ENCODE measurements at regions not wholly inside any gene's neighbourhood (a gene's known extent, or its start where the extent isn't known, plus 50 kb on each side); places are given as distances from the start of the nearest gene placed in this dataset.
A peak's percentile ranks its signal among the peaks of the same experiment; 100 is the strongest.

GRCh38 chr2:236867441-236868260, 218.0 kb upstream of the COPS8 start:
- Histone ChIP-seq H3K27ac (ENCODE audit: insufficient read depth, low read length, poor library complexity, severe bottlenecking) (no peak overlapping the region), H3K4me1 (ENCODE audit: control insufficient read depth, insufficient read depth, low read length, poor library complexity, severe bottlenecking) (no peaks in the 10 kb centered on the region), H3K4me3 (ENCODE audit: low read depth, low read length) (no peak overlapping the region), H3K9me3 (ENCODE audit: control insufficient read depth in 2 of 2, low read length in 2 of 2) (no peaks in the 10 kb centered on the region), H3K27me3 (ENCODE audit: control insufficient read depth, insufficient read depth, low read length) (no peaks in the 10 kb centered on the region), H3K36me3 (ENCODE audit: control insufficient read depth, insufficient read depth, low read length) (no peaks in the 10 kb centered on the region)
- ATAC-seq (ENCODE audit: low read depth in 2 of 2) = no peak
- peaks cover 0 to 4% (median 2%) of the 10 kb centered on the region in 7 donors for H3K9me3 Mint-ChIP-seq
- DNase-seq = no peak
- H3K27me3 Mint-ChIP-seq = no peaks in the 10 kb centered on the region
- no peak overlapping the region for H3K27ac Mint-ChIP-seq
- H3K4me1 Mint-ChIP-seq = no peaks in the 10 kb centered on the region
- no peaks in the 10 kb centered on the region for H3K36me3 Mint-ChIP-seq
- no peak overlapping the region for H3K4me3 Mint-ChIP-seq

- H3K4me3 ChIP-seq (ENCODE audit: low read depth, low read length) = no peak overlapping the region
- Mint-ChIP-seq H3K4me3 (no peak overlapping the region), H3K27me3 (no peaks in the 10 kb centered on the region), H3K36me3 (no peaks in the 10 kb centered on the region), H3K27ac (no peak overlapping the region), H3K9me3 (peaks cover 0 to 4% (median 2%) of the 10 kb centered on the region in 7 donors), H3K4me1 (no peaks in the 10 kb centered on the region)
- no peak overlapping the region for H3K27ac ChIP-seq (ENCODE audit: insufficient read depth, low read length, poor library complexity, severe bottlenecking)
- no peak for ATAC-seq (ENCODE audit: low read depth in 2 of 2)
- H3K36me3 ChIP-seq (ENCODE audit: control insufficient read depth, insufficient read depth, low read length) = no peaks in the 10 kb centered on the region
- no peaks in the 10 kb centered on the region for H3K27me3 ChIP-seq (ENCODE audit: control insufficient read depth, insufficient read depth, low read length)
- no peak for DNase-seq
- no peaks in the 10 kb centered on the region for H3K4me1 ChIP-seq (ENCODE audit: control insufficient read depth, insufficient read depth, low read length, poor library complexity, severe bottlenecking)
- H3K9me3 ChIP-seq (ENCODE audit: control insufficient read depth in 2 of 2, low read length in 2 of 2) = no peaks in the 10 kb centered on the region
Measured at GRCh38 chr2:236870370-236870769, 215.3 kb upstream of the COPS8 start.

GRCh38 chr2:236871500-236872001, 214.1 kb upstream of the COPS8 start:
- Mint-ChIP-seq H3K9me3 (peaks cover 0 to 4% (median 0%) of the 10 kb centered on the region in 7 donors), H3K4me1 (no peaks in the 10 kb centered on the region), H3K36me3 (no peaks in the 10 kb centered on the region), H3K4me3 (no peak overlapping the region), H3K27ac (no peak overlapping the region), H3K27me3 (no peaks in the 10 kb centered on the region)
- Histone ChIP-seq H3K9me3 (ENCODE audit: control insufficient read depth in 2 of 2, low read length in 2 of 2) (no peaks in the 10 kb centered on the region), H3K27me3 (ENCODE audit: control insufficient read depth, insufficient read depth, low read length) (peaks cover 1% of the 10 kb centered on the region), H3K4me3 (ENCODE audit: low read depth, low read length) (no peak overlapping the region), H3K36me3 (ENCODE audit: control insufficient read depth, insufficient read depth, low read length) (no peaks in the 10 kb centered on the region), H3K4me1 (ENCODE audit: control insufficient read depth, insufficient read depth, low read length, poor library complexity, severe bottlenecking) (no peaks in the 10 kb centered on the region), H3K27ac (ENCODE audit: insufficient read depth, low read length, poor library complexity, severe bottlenecking) (no peak overlapping the region)
- ATAC-seq (ENCODE audit: low read depth in 2 of 2) = peak; percentile 31 to 46
- no peak for DNase-seq

GRCh38 chr2:236872015-236872414, 213.7 kb upstream of the COPS8 start:
- Mint-ChIP-seq H3K27me3 (no peaks in the 10 kb centered on the region), H3K27ac (no peak overlapping the region), H3K4me3 (no peak overlapping the region), H3K9me3 (peaks cover 0 to 2% (median 0%) of the 10 kb centered on the region in 7 donors), H3K36me3 (no peaks in the 10 kb centered on the region), H3K4me1 (no peaks in the 10 kb centered on the region)
- no peaks in the 10 kb centered on the region for H3K9me3 ChIP-seq (ENCODE audit: control insufficient read depth in 2 of 2, low read length in 2 of 2)
- H3K36me3 ChIP-seq (ENCODE audit: control insufficient read depth, insufficient read depth, low read length) = no peaks in the 10 kb centered on the region
- ATAC-seq (ENCODE audit: low read depth in 2 of 2) (no peak), DNase-seq (no peak)
- peaks cover 1% of the 10 kb centered on the region for H3K27me3 ChIP-seq (ENCODE audit: control insufficient read depth, insufficient read depth, low read length)
- no peaks in the 10 kb centered on the region for H3K4me1 ChIP-seq (ENCODE audit: control insufficient read depth, insufficient read depth, low read length, poor library complexity, severe bottlenecking)
- no peak overlapping the region for H3K4me3 ChIP-seq (ENCODE audit: low read depth, low read length)
- H3K27ac ChIP-seq (ENCODE audit: insufficient read depth, low read length, poor library complexity, severe bottlenecking) = no peak overlapping the region

GRCh38 chr2:236872981-236873380, 212.7 kb upstream of the COPS8 start:
- Histone ChIP-seq H3K9me3 (ENCODE audit: control insufficient read depth in 2 of 2, low read length in 2 of 2) (no peaks in the 10 kb centered on the region), H3K4me1 (ENCODE audit: control insufficient read depth, insufficient read depth, low read length, poor library complexity, severe bottlenecking) (no peaks in the 10 kb centered on the region), H3K36me3 (ENCODE audit: control insufficient read depth, insufficient read depth, low read length) (no peaks in the 10 kb centered on the region), H3K4me3 (ENCODE audit: low read depth, low read length) (no peak overlapping the region), H3K27ac (ENCODE audit: insufficient read depth, low read length, poor library complexity, severe bottlenecking) (no peak overlapping the region), H3K27me3 (ENCODE audit: control insufficient read depth, insufficient read depth, low read length) (peaks cover 1% of the 10 kb centered on the region)
- Mint-ChIP-seq H3K27me3 (no peaks in the 10 kb centered on the region), H3K27ac (no peak overlapping the region), H3K9me3 (peaks cover 0 to 2% (median 0%) of the 10 kb centered on the region in 7 donors), H3K36me3 (no peaks in the 10 kb centered on the region), H3K4me3 (no peak overlapping the region), H3K4me1 (no peaks in the 10 kb centered on the region)
- ATAC-seq (ENCODE audit: low read depth in 2 of 2) (no peak), DNase-seq (no peak)

- Histone ChIP-seq H3K27ac (ENCODE audit: insufficient read depth, low read length, poor library complexity, severe bottlenecking) (no peak overlapping the region), H3K27me3 (ENCODE audit: control insufficient read depth, insufficient read depth, low read length) (peaks cover 1% of the 10 kb centered on the region), H3K4me1 (ENCODE audit: control insufficient read depth, insufficient read depth, low read length, poor library complexity, severe bottlenecking) (no peaks in the 10 kb centered on the region), H3K9me3 (ENCODE audit: control insufficient read depth in 2 of 2, low read length in 2 of 2) (no peaks in the 10 kb centered on the region), H3K36me3 (ENCODE audit: control insufficient read depth, insufficient read depth, low read length) (no peaks in the 10 kb centered on the region), H3K4me3 (ENCODE audit: low read depth, low read length) (no peak overlapping the region)
- H3K4me3 Mint-ChIP-seq = no peak overlapping the region
- no peaks in the 10 kb centered on the region for H3K36me3 Mint-ChIP-seq
- peaks cover 0 to under 1% (median 0%) of the 10 kb centered on the region in 7 donors for H3K9me3 Mint-ChIP-seq
- no peak for DNase-seq
- ATAC-seq (ENCODE audit: low read depth in 2 of 2) = no peak
- H3K27ac Mint-ChIP-seq = no peak overlapping the region
- no peaks in the 10 kb centered on the region for H3K4me1 Mint-ChIP-seq
- no peaks in the 10 kb centered on the region for H3K27me3 Mint-ChIP-seq
Measured at GRCh38 chr2:236873636-236874035, 212.1 kb upstream of the COPS8 start.

- no peak overlapping the region for H3K4me3 Mint-ChIP-seq
- no peak overlapping the region for H3K27ac Mint-ChIP-seq
- peaks cover 5% of the 10 kb centered on the region for H3K27me3 Mint-ChIP-seq
- H3K4me1 ChIP-seq (ENCODE audit: control insufficient read depth, insufficient read depth, low read length, poor library complexity, severe bottlenecking) = no peaks in the 10 kb centered on the region
- no peaks in the 10 kb centered on the region for H3K4me1 Mint-ChIP-seq
- no peak for ATAC-seq (ENCODE audit: low read depth in 2 of 2)
- no peaks in the 10 kb centered on the region for H3K9me3 Mint-ChIP-seq
- H3K36me3 Mint-ChIP-seq = no peaks in the 10 kb centered on the region
- H3K4me3 ChIP-seq (ENCODE audit: low read depth, low read length) = no peak overlapping the region
- no peak overlapping the region for H3K27ac ChIP-seq (ENCODE audit: insufficient read depth, low read length, poor library complexity, severe bottlenecking)
- peaks cover 1% of the 10 kb centered on the region for H3K27me3 ChIP-seq (ENCODE audit: control insufficient read depth, insufficient read depth, low read length)
- H3K36me3 ChIP-seq (ENCODE audit: control insufficient read depth, insufficient read depth, low read length) = no peaks in the 10 kb centered on the region
- DNase-seq = no peak
- H3K9me3 ChIP-seq (ENCODE audit: control insufficient read depth in 2 of 2, low read length in 2 of 2) = no peaks in the 10 kb centered on the region
Measured at GRCh38 chr2:236874866-236875481, 210.7 kb upstream of the COPS8 start.

All from CD4-positive, CD25-positive, alpha-beta regulatory T cell (primary cell).